ENCODE measurements at regions not wholly inside any gene's neighbourhood (a gene's known extent, or its start where the extent isn't known, plus 50 kb on each side); places are given as distances from the start of the nearest gene placed in this dataset.

DNA sequence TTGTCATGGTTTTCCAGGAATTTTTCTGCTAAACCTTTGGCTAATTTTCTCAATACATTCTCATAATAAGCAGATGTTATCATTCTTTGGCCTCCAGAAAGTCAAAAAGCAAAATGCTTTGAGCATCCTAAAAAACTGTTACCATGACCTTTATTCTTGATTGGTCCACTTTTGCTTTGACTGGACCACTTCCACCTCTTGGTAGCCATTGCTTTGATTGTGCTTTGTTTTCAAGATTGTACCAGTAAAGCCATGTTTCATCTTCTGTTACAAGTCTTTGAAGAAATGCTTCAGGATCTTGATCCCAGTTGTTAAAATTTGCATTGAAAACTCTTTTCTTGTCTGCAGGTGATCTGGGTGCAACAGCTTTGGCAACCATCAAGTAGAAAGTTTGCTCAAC, 180.1 kb downstream of the DUSP6 start:
- TF ChIP-seq, protein P1, sequence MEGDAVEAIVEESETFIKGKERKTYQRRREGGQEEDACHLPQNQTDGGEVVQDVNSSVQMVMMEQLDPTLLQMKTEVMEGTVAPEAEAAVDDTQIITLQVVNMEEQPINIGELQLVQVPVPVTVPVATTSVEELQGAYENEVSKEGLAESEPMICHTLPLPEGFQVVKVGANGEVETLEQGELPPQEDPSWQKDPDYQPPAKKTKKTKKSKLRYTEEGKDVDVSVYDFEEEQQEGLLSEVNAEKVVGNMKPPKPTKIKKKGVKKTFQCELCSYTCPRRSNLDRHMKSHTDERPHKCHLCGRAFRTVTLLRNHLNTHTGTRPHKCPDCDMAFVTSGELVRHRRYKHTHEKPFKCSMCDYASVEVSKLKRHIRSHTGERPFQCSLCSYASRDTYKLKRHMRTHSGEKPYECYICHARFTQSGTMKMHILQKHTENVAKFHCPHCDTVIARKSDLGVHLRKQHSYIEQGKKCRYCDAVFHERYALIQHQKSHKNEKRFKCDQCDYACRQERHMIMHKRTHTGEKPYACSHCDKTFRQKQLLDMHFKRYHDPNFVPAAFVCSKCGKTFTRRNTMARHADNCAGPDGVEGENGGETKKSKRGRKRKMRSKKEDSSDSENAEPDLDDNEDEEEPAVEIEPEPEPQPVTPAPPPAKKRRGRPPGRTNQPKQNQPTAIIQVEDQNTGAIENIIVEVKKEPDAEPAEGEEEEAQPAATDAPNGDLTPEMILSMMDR (optimal IDR thresholded peaks at IDR 0.05 in 1 of 3, IDR thresholded peaks at IDR 0.05 in 1 of 3, conservative IDR thresholded peaks at IDR 0.05 in 1 of 3; ENCODE audit: extremely low read depth in 1 of 3, insufficient read depth in 2 of 3, low read length in 3 of 3) = no peak
- TF ChIP-seq EZH2 (IDR thresholded peaks at IDR 0.05; ENCODE audit: low read length) = no peak
